ENCODE measurements at regions not wholly inside any gene's neighbourhood (a gene's known extent, or its start where the extent isn't known, plus 50 kb on each side); places are given as distances from the start of the nearest gene placed in this dataset.

GRCh38 chr1:117794073-117794472 is 135.3 kb downstream of the GDAP2 start:
- DNase-seq (ENCODE audit: low spot score in 2 of 2), result no peak
- H3K9me3 ChIP-seq, result no peaks in the 10 kb centered on the region
- intact Hi-C loops (cut with DNase I), result no loop called here
- no peaks in the 10 kb centered on the region for H3K36me3 ChIP-seq
- H3K27ac ChIP-seq, result peak overlapping the region in 1 of 2 donors; percentile 51
- TF ChIP-seq CTCF (IDR thresholded peaks at IDR 0.05), result no peak
- peaks cover 5 to 9% of the 10 kb centered on the region in 2 donors for H3K4me1 ChIP-seq
- no peak overlapping the region for H3K4me3 ChIP-seq
- H3K27me3 ChIP-seq, result no peaks in the 10 kb centered on the region

- peak overlapping the region in 1 of 2 donors; percentile 15 for H3K27ac ChIP-seq
- no peak overlapping the region for H3K4me3 ChIP-seq
- no peak for DNase-seq (ENCODE audit: low spot score in 2 of 2)
- intact Hi-C loops (cut with DNase I), result no loop called here
- no peaks in the 10 kb centered on the region for H3K36me3 ChIP-seq
- no peaks in the 10 kb centered on the region for H3K27me3 ChIP-seq
- no peak for TF ChIP-seq CTCF (IDR thresholded peaks at IDR 0.05)
- H3K9me3 ChIP-seq, result no peaks in the 10 kb centered on the region
- H3K4me1 ChIP-seq, result peaks cover 5 to 9% of the 10 kb centered on the region in 2 donors
Observed at GRCh38 chr1:117795190-117795589, 134.2 kb downstream of the GDAP2 start.

GRCh38 chr1:117795792-117796191 is 133.6 kb downstream of the GDAP2 start:
- no peak for TF ChIP-seq CTCF (IDR thresholded peaks at IDR 0.05)
- no peak overlapping the region for H3K4me3 ChIP-seq
- intact Hi-C loops (cut with DNase I), result no loop called here
- no peaks in the 10 kb centered on the region for H3K27me3 ChIP-seq
- H3K27ac ChIP-seq, result peak overlapping the region in 1 of 2 donors; percentile 10
- H3K36me3 ChIP-seq, result no peaks in the 10 kb centered on the region
- no peak for DNase-seq (ENCODE audit: low spot score in 2 of 2)
- peaks cover 5 to 9% of the 10 kb centered on the region in 2 donors for H3K4me1 ChIP-seq
- H3K9me3 ChIP-seq, result no peaks in the 10 kb centered on the region

- Histone ChIP-seq H3K4me3 (no peak overlapping the region), H3K9me3 (no peaks in the 10 kb centered on the region), H3K36me3 (no peaks in the 10 kb centered on the region), H3K27ac (peak overlapping the region in 1 of 2 donors; percentile 10), H3K27me3 (no peaks in the 10 kb centered on the region), H3K4me1 (peaks cover 5 to 9% of the 10 kb centered on the region in 2 donors)
- no peak for TF ChIP-seq CTCF (IDR thresholded peaks at IDR 0.05)
- intact Hi-C loops (cut with DNase I), result no loop called here
- DNase-seq (ENCODE audit: low spot score in 2 of 2), result no peak
Observed at GRCh38 chr1:117796226-117796625, 133.2 kb downstream of the GDAP2 start.

GRCh38 chr1:117798550-117798949 is 130.9 kb downstream of the GDAP2 start:
- Histone ChIP-seq H3K27me3 (no peaks in the 10 kb centered on the region), H3K27ac (no peak overlapping the region), H3K9me3 (no peaks in the 10 kb centered on the region), H3K4me1 (peaks cover 5 to 9% of the 10 kb centered on the region in 2 donors), H3K36me3 (no peaks in the 10 kb centered on the region), H3K4me3 (no peak overlapping the region)
- intact Hi-C loops (cut with DNase I), result no loop called here
- no peak for DNase-seq (ENCODE audit: low spot score in 2 of 2)
- TF ChIP-seq CTCF (IDR thresholded peaks at IDR 0.05), result no peak
